Stimulated activated CD8-positive, alpha-beta memory T cell treated with anti-CD3 and anti-CD28 coated beads, Interleukin-4, amount 100 ng/mL, for 48 hours (primary cell): ENCODE measurements at regions not wholly inside any gene's neighbourhood (a gene's known extent, or its start where the extent isn't known, plus 50 kb on each side); places are given as distances from the start of the nearest gene placed in this dataset.

Experiments
- DNase-seq: peaks from one replicate; pipeline ENCODE4 v3.0.0-alpha.2; 2020

- DNase-seq, result no peak
Measured at GRCh38 chr2:64287202-64287740, 143.1 kb upstream of the PELI1 start.

GRCh38 chr2:64288321-64289193 is 144.3 kb upstream of the PELI1 start:
- DNase-seq, result no peak

- no peak for DNase-seq
Measured at GRCh38 chr2:64289251-64289650, 145.0 kb upstream of the PELI1 start.

GRCh38 chr2:64289737-64290136 is 145.5 kb upstream of the PELI1 start:
- DNase-seq, result no peak

GRCh38 chr2:64291181-64291580 is 147.0 kb upstream of the PELI1 start:
- no peak for DNase-seq

- peak; percentile 66 for DNase-seq
Measured at GRCh38 chr2:64295326-64296139, 151.3 kb upstream of the PELI1 start.

DNA sequence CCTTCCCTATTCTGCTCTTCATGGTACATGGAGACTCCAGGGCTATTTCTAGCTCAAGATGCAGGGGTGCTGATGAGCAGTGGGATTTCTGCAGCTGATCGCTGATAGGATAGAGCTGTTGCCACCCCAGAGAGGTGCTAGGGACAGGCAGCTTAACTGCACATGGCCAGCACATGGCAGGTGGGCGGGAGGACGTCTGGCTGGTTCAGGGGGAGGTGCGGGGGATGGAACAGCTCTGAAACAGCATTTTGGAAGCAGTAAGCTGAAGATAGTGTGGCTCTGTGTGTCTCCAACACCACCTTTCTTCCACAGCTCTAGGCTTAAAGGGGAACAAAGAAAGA is 151.9 kb upstream of the PELI1 start:
- peak; percentile 47 for DNase-seq

DNA sequence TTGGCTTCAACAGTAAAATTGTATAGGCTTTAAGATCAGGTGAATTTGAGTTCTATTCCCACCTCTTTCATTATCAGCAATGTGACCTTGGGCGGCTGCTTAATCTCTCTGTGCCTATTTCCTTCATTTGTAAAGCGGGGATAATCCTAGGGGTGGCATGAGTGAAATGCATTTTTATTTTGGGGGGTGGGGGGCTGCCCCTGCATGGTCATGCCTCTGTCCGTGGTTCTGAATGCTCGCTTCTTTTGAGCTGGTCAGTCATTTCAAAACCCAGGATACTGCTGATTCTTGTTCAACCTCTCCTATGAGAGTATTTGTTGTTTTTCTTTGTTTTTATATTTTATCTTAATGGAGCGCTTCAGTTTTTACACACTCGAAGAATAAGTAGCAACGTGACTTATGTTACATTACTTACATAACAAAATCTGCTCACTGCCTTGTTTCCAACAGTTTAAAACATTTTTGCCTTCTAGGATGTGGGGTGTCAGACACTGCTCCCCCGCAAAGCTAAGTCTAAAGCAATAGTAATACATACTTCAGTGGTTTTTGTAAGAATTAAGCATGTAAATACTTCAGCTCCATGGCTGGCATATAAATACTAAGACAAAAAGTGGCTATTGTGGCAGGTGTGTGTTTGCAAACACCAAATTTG is 152.6 kb upstream of the PELI1 start:
- DNase-seq, result no peak

DNA sequence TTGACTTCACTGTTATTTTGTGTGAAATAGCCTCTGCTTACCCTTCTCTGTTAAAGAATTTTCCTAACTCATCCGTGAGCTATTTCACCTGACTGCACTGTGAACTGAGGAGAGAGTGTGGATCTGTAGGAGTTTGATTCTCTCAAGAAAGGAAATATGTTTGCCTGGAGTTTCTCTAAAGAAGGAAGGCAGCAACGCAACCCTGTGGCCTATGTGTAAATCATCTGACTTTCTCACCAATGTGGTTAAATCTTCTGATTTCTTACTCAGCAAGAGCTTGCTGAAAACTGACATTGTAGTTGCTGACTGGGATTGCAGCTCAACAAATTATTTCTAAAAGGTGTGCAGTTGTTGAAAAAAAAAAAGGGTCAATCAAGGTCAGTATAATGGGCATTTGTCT is 153.9 kb upstream of the PELI1 start:
- DNase-seq, result no peak

GRCh38 chr2:64300066-64300465 is 153.9 kb upstream of the LGALSL start:
- DNase-seq, result no peak

DNA sequence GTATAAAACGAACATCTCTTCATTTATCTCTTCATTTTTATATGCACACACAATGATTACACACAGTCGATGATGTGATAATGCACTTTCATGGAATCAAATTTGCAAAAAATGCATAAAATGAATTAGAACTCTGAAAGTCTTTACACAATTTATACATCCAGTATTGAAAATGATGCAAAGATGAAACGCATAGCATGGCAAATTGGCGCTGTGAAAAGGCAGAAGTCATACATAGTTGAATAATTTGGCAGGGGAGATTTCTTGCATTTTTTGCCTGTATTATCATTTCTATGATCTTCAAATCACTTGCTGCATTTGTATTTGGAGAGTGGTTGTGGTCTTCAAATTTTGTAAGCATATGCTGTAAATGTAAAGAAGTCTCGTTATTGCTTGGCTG is 150.7 kb upstream of the LGALSL start:
- no peak for DNase-seq

DNA sequence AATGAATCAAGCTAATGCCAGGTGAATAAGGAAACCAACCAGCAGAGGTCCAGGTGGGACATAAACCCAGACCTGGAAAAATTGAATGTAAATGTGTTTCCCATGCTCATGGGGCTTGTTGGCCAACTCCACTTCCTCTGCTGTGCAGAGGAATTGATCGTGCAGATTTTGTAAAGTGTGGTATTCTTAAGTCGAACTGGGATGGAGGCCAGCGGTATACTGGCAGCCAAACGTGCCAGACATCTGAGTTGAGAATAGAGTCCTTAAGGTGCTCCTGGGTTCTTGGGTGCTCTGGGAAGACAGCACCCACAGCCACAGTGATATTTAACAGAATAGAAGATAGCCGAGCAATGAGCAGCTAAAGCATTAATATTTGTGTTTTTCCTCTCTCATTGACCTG is 146.5 kb upstream of the LGALSL start:
- no peak for DNase-seq

GRCh38 chr2:64311191-64311910 is 142.6 kb upstream of the LGALSL start:
- DNase-seq, result no peak

DNA sequence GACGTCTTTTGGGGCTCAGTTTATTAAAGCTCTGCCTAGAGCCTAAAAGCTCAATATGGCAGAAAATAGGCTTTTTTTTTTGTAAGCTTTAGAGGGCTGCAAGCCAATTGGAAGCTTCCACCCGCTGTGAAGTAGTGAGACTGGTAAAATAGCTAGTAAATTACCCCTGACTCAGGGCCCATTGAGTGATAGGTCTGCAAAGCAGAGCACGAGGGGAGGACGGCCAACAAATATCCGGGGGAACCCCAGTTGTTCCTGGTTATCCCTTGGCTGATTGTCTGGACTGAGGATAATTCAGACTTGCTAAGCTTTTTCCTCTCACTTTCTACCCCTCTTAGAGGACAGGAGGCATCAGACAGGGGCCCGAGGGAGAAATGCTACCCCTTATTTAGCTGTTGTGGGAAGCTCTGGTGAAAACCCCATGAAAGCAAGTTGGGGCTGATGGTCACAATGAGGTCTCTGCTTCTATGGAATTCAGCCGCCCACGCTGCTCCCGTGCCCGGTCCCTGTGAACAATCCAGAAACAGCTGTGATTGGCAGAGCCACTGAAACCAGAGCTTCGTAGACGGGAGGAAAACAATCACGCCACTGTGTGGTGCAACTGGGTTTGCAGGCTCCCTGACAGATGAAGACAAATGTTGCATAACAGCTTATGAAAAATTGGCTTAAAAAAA is 141.9 kb upstream of the LGALSL start:
- no peak for DNase-seq

DNA sequence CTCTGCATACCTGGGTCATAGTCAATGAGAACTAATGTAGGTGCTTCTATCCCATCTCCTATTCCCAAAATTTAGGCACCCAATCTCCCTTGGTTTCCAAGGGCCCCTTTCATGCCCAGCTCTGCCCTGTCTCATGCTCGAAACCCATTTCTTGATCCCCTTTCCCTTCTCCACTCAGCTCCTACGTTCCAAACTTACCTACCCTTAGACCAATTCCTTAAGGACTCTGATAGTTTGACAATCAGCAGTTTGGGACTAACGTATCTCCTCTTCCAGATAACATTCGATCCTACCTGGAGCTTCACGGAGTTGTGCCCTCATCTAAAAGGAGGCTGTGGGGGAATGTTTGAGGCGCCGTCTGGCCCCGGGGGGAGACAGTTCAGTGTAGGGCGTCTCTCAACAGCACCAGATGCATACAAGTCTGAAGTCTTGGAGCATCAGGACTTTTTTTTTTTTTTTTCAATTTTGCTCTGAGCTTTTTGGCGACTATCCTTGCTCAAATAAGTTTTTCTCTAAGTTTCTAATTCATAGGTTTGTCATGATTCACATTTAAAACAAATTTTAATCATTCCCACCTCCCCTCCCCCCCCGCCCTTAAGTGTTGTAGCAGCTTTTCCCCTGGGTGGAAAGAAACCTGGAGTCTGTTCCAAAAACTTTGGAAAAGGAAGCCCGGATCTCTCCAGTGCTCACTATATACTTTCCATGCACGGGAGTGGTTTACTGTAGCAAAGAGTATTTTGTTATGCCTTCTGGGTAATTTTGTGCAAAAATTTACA is 141.2 kb upstream of the LGALSL start:
- DNase-seq, result no peak

- no peak for DNase-seq
Measured at GRCh38 chr2:64313398-64313723, 140.6 kb upstream of the LGALSL start.

DNA sequence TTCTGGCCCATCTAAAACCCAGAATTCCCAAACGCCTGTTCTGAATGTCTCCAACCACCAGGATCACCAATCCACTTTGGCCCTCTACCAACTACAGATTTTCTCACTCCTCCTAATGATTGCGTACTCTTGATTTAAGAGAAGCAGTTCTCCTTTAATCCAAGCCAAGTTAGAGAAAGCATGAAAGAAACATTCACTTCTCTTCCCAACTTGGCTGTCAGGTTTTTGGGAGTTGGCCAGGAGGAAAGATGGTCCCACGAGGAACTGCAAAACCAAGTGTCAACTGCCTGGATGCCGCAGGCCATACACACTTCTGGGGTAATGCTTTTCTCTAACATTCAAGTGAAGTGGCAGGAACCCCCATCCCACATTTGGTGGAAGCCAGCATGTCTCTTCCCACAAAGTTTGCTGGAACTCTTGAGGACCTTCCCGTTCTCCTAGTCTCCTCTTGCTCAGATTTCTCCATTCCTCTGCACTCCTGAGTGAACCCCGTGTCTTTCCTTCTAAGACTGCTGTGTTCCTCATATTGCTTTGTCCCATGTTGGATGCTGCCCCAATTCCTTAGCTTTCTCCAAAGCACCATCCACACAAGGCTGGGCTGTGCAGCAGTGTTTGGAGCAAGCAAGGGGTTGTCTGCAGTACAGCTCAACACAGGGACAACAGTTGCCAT is 138.5 kb upstream of the LGALSL start:
- no peak for DNase-seq

- DNase-seq, result no peak
Measured at GRCh38 chr2:64317707-64318475, 136.1 kb upstream of the LGALSL start.

DNA sequence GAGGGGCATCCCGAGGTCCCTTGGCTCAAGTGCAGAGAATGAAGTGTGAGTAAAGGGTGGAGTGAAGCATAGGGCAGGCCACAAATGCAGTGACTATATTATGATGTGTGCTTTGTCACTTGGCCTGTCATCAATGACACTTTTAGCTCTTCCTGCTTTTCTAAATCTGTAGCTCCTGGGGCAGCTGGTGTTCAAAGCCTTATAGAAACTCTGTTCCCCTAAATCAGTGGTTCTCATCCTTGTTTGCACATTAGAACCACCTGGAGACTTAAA is 135.6 kb upstream of the LGALSL start:
- DNase-seq, result no peak

DNA sequence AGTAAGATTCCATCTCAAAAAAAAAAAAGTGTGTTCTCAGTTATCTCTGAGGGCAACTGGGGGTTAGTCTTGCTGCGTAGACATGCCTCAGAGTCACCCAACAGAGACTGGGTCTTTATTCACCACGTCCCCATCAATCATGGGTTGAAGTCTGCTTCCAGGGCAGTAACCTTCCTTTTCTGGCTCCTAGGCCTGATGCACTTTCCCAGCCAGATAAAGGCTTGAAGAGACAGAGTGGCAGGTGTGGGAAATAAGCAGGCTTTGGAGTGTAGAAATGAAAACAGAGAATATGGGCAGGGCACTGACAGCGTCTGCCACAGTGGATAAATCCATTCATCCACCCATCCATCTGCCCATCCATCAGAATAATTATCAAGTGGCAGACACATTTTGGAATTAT is 134.1 kb upstream of the LGALSL start:
- DNase-seq, result no peak
